ENCODE measurements at regions not wholly inside any gene's neighbourhood (a gene's known extent, or its start where the extent isn't known, plus 50 kb on each side); places are given as distances from the start of the nearest gene placed in this dataset.

DNA sequence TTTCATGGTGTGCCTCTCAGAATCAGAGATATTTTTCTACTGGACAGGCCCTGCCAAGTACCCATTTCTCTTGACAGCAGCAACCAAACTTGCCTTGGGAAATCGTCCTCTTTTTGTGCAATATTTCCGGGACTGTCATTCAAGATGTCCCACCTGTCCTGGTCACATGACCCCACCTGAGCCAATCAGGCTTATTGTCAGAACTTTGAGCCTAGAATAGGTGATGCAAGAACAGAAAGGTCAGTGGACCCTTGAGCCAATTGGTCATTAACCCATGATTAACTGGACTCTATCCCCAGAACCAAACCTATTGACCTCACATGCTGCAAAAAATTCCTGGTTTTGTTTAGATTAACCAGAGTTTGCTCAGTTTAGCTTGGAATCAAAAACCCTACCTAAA lies 108.3 kb upstream of the TOP1 start:
- Mint-ChIP-seq H3K4me1 (no peaks in the 10 kb centered on the region), H3K27me3 (peaks cover 7 to 8% of the 10 kb centered on the region in 2 donors), H3K36me3 (no peaks in the 10 kb centered on the region), H3K9me3 (peaks cover 0 to 4% (median 2%) of the 10 kb centered on the region in 8 donors), H3K4me3 (no peak overlapping the region), H3K27ac (no peak overlapping the region)
- no peaks in the 10 kb centered on the region for H3K9me3 ChIP-seq (ENCODE audit: control insufficient read depth in 1 of 2, low read length in 2 of 2)
- intact Hi-C loops (cut with micrococcal nuclease) = no loop called here
- H3K4me1 ChIP-seq (ENCODE audit: insufficient read depth, low read length) = no peaks in the 10 kb centered on the region
- ChIA-PET POLR2A (ENCODE audit: partially characterized antibody) (no interaction called here), CTCF (ENCODE audit: partially characterized antibody) (no interaction called here)
- no peak for DNase-seq
- no peak overlapping the region for H3K4me3 ChIP-seq (ENCODE audit: low read length in 2 of 2)
- H3K36me3 ChIP-seq (ENCODE audit: insufficient read depth, low read length) = no peaks in the 10 kb centered on the region
- H3K27me3 ChIP-seq (ENCODE audit: insufficient read depth, low read length) = no peaks in the 10 kb centered on the region
- H3K27ac ChIP-seq (ENCODE audit: low read depth, low read length) = no peak overlapping the region

DNA sequence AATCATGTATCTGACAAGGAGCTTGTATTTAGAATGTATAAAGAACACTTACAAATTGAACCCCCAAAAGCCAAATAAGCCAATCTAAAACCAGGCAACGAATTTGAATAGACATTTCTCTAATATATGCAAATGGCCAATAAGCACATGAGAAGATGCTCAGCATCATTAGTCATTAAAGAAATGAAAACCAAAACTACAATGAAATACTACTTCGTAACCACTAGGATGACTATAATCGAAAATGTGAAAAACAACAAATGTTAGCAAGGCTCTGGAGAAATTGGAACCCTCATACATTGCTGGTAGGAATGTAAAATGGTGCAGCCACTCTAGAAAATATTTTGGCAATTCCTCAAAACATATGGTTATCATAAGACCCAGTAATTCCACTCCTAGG lies 105.8 kb upstream of the TOP1 start:
- Histone ChIP-seq H3K36me3 (ENCODE audit: insufficient read depth, low read length) (no peaks in the 10 kb centered on the region), H3K27me3 (ENCODE audit: insufficient read depth, low read length) (no peaks in the 10 kb centered on the region), H3K9me3 (ENCODE audit: control insufficient read depth in 1 of 2, low read length in 2 of 2) (no peaks in the 10 kb centered on the region), H3K27ac (ENCODE audit: low read depth, low read length) (no peak overlapping the region), H3K4me1 (ENCODE audit: insufficient read depth, low read length) (no peaks in the 10 kb centered on the region), H3K4me3 (ENCODE audit: low read length in 2 of 2) (no peak overlapping the region)
- H3K4me3 Mint-ChIP-seq = no peak overlapping the region
- H3K36me3 Mint-ChIP-seq = no peaks in the 10 kb centered on the region
- no peaks in the 10 kb centered on the region for H3K4me1 Mint-ChIP-seq
- CTCF ChIA-PET (ENCODE audit: partially characterized antibody) = no interaction called here
- intact Hi-C loops (cut with micrococcal nuclease) = no loop called here
- no peaks in the 10 kb centered on the region for H3K9me3 Mint-ChIP-seq
- no peak overlapping the region for H3K27ac Mint-ChIP-seq
- peaks cover 4 to 7% of the 10 kb centered on the region in 2 donors for H3K27me3 Mint-ChIP-seq
- POLR2A ChIA-PET (ENCODE audit: partially characterized antibody) = no interaction called here
- no peak for DNase-seq

DNA sequence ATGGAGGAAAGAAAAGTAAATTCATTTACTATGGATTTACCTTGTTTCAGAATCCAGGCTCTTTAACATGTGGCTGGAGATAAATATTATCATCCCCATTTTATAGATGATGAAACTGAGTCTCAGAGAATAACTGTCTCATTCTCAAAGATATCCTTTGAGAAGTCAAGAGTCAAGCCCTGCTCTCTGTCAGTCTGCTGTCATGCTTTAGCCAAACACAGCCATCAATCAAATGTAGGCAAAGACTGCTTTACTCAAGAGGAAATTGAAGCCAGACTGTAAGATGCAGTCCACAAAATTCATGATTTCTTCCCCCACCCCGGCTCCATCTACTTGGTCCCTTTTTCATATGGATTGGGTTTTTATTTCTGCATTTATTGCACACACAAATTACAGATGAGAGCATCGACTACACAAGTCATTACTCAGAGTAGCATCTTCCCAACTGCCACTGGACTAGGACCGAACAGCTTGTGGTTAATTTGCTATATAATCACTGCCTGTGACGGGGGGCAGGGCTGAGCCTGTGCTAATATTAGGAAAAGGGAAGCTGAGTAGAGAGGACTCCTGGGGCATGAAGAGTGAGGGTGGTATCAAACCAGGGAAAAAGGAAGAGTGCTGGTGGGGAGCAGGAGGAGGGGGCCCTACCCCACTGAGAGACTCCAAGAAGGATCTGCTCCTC lies 102.7 kb upstream of the TOP1 start:
- ChIA-PET POLR2A (ENCODE audit: partially characterized antibody) (no interaction called here), CTCF (ENCODE audit: partially characterized antibody) (no interaction called here)
- intact Hi-C loops (cut with micrococcal nuclease) = no loop called here
- H3K4me3 ChIP-seq (ENCODE audit: low read length in 2 of 2) = no peak overlapping the region
- Mint-ChIP-seq H3K9me3 (no peaks in the 10 kb centered on the region), H3K36me3 (no peaks in the 10 kb centered on the region), H3K27ac (no peak overlapping the region), H3K4me3 (no peak overlapping the region), H3K4me1 (no peaks in the 10 kb centered on the region), H3K27me3 (peaks cover 5 to 10% of the 10 kb centered on the region in 2 donors)
- no peaks in the 10 kb centered on the region for H3K27me3 ChIP-seq (ENCODE audit: insufficient read depth, low read length)
- H3K36me3 ChIP-seq (ENCODE audit: insufficient read depth, low read length) = no peaks in the 10 kb centered on the region
- H3K27ac ChIP-seq (ENCODE audit: low read depth, low read length) = no peak overlapping the region
- DNase-seq = no peak
- H3K4me1 ChIP-seq (ENCODE audit: insufficient read depth, low read length) = no peaks in the 10 kb centered on the region
- H3K9me3 ChIP-seq (ENCODE audit: control insufficient read depth in 1 of 2, low read length in 2 of 2) = no peaks in the 10 kb centered on the region

DNA sequence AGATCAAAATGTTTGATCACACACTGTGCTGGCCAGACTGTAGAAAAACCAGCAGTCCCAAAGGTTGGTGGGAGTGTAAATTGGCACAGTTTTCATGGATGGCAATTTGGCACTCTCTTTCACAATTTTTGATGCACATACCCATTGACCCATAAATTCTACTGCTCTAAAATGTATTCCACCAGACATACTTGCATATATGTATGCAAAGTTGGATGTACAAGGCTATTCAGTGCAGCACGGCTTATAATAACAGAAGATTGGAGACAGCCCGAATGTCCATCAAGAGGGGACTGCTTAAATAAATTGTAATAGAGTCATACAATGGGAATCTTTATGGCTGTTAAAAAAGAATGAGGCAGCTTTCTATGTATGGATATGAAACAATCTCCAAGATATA lies 101.7 kb upstream of the TOP1 start:
- no peak overlapping the region for H3K27ac ChIP-seq (ENCODE audit: low read depth, low read length)
- no peaks in the 10 kb centered on the region for H3K27me3 ChIP-seq (ENCODE audit: insufficient read depth, low read length)
- intact Hi-C loops (cut with micrococcal nuclease) = no loop called here
- no peaks in the 10 kb centered on the region for H3K36me3 Mint-ChIP-seq
- H3K4me1 Mint-ChIP-seq = no peaks in the 10 kb centered on the region
- H3K27me3 Mint-ChIP-seq = peaks cover 4 to 10% of the 10 kb centered on the region in 2 donors
- H3K4me3 ChIP-seq (ENCODE audit: low read length in 2 of 2) = no peak overlapping the region
- H3K4me3 Mint-ChIP-seq = no peak overlapping the region
- no peaks in the 10 kb centered on the region for H3K9me3 Mint-ChIP-seq
- DNase-seq = no peak
- no peaks in the 10 kb centered on the region for H3K4me1 ChIP-seq (ENCODE audit: insufficient read depth, low read length)
- CTCF ChIA-PET (ENCODE audit: partially characterized antibody) = no interaction called here
- H3K9me3 ChIP-seq (ENCODE audit: control insufficient read depth in 1 of 2, low read length in 2 of 2) = no peaks in the 10 kb centered on the region
- POLR2A ChIA-PET (ENCODE audit: partially characterized antibody) = no interaction called here
- H3K27ac Mint-ChIP-seq = no peak overlapping the region
- no peaks in the 10 kb centered on the region for H3K36me3 ChIP-seq (ENCODE audit: insufficient read depth, low read length)

DNA sequence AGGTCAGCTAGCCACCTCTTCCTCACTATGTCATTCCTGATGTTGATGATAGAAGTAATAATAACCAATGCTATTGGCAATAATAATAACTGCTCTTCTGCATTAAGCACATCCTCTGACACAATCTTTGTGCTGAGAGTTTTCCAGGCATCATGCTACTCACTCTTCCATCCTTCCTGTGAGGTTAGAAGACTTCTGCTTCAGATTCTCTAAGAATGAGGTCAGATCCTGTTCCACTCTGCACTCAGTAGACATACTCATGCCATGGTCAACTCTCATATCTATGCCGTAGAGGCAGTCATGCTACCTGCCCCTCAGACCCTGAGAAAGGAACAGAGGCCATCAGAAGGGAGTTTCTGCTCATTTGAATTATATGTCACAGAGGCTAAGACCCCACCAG lies 98.1 kb upstream of the TOP1 start:
- ChIA-PET CTCF (ENCODE audit: partially characterized antibody) (no interaction called here), POLR2A (ENCODE audit: partially characterized antibody) (no interaction called here)
- no peaks in the 10 kb centered on the region for H3K36me3 Mint-ChIP-seq
- peaks cover 2 to 13% of the 10 kb centered on the region in 2 donors for H3K27me3 Mint-ChIP-seq
- peaks cover 0 to 2% (median 0%) of the 10 kb centered on the region in 4 donors for H3K4me1 Mint-ChIP-seq
- Histone ChIP-seq H3K9me3 (ENCODE audit: control insufficient read depth in 1 of 2, low read length in 2 of 2) (no peaks in the 10 kb centered on the region), H3K36me3 (ENCODE audit: insufficient read depth, low read length) (no peaks in the 10 kb centered on the region), H3K27ac (ENCODE audit: low read depth, low read length) (no peak overlapping the region), H3K4me1 (ENCODE audit: insufficient read depth, low read length) (no peaks in the 10 kb centered on the region), H3K27me3 (ENCODE audit: insufficient read depth, low read length) (no peaks in the 10 kb centered on the region), H3K4me3 (ENCODE audit: low read length in 2 of 2) (no peak overlapping the region)
- no peak overlapping the region for H3K27ac Mint-ChIP-seq
- intact Hi-C loops (cut with micrococcal nuclease) = no loop called here
- no peak for DNase-seq
- no peak overlapping the region for H3K4me3 Mint-ChIP-seq
- peaks cover 0 to 8% (median 0%) of the 10 kb centered on the region in 8 donors for H3K9me3 Mint-ChIP-seq

DNA sequence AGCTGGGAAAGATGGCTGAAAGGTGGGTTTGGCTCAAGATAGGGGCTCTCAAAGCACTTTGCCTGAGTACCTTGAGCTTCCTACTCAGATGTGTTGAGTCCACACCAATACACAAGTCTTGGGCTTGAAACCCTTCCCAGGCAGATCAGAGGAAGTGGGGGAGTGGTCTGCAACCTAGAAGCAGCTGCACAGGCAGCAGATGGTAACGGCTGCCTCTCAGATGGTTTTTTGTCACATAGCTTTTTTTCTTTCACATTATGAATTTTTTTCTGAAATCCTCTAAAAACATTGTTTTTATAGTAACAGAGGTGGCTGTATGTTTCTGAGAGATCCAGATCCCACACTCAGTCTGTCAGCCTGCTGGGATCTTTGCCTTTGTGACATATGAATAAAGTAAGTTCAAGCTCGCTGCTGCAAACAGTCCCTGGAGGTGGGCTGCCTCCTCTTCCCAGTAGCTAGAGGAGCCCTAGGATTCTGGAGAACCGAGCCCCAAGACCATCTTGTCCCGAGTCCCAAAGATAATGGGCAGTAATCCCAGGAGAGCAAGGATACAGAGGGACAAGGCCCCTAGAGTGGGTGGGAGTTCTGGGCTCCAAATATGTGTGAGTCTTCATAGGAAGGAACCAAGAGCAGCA lies 97.1 kb upstream of the TOP1 start:
- H3K4me1 Mint-ChIP-seq = peaks cover 0 to 2% (median 0%) of the 10 kb centered on the region in 4 donors
- no peaks in the 10 kb centered on the region for H3K36me3 Mint-ChIP-seq
- ChIA-PET CTCF (ENCODE audit: partially characterized antibody) (no interaction called here), POLR2A (ENCODE audit: partially characterized antibody) (no interaction called here)
- Histone ChIP-seq H3K36me3 (ENCODE audit: insufficient read depth, low read length) (no peaks in the 10 kb centered on the region), H3K4me1 (ENCODE audit: insufficient read depth, low read length) (no peaks in the 10 kb centered on the region), H3K4me3 (ENCODE audit: low read length in 2 of 2) (no peak overlapping the region), H3K27me3 (ENCODE audit: insufficient read depth, low read length) (no peaks in the 10 kb centered on the region), H3K9me3 (ENCODE audit: control insufficient read depth in 1 of 2, low read length in 2 of 2) (no peaks in the 10 kb centered on the region), H3K27ac (ENCODE audit: low read depth, low read length) (no peak overlapping the region)
- H3K4me3 Mint-ChIP-seq = no peak overlapping the region
- H3K27me3 Mint-ChIP-seq = peaks cover 2 to 13% of the 10 kb centered on the region in 2 donors
- peaks cover 0 to 8% (median 0%) of the 10 kb centered on the region in 8 donors for H3K9me3 Mint-ChIP-seq
- no peak for DNase-seq
- no peak overlapping the region for H3K27ac Mint-ChIP-seq
- intact Hi-C loops (cut with micrococcal nuclease) = no loop called here

DNA sequence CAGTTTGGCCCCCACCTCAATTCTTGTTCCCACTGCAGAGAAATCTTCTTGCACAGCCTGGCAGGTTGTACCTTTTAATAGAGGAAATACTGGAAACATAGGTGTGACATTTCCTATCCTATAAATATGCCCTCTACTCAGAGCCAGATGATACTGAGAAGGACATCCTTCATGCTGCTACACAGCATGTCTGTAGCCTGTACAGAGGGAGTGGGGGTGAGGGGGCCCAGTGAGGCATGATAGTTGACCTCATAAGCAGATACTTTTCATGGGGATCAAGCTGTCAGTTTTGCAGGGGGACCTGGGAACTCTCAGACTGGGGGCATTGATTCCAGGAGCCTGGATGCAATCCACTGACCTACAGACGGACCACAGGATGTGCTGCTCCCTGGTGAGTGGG lies 96.2 kb upstream of the TOP1 start:
- H3K27me3 Mint-ChIP-seq = peaks cover 2 to 13% of the 10 kb centered on the region in 2 donors
- H3K27ac ChIP-seq (ENCODE audit: low read depth, low read length) = no peak overlapping the region
- H3K4me3 Mint-ChIP-seq = no peak overlapping the region
- ChIA-PET POLR2A (ENCODE audit: partially characterized antibody) (no interaction called here), CTCF (ENCODE audit: partially characterized antibody) (interaction anchor here (0.7 kb wide), 1 partner anchor 142 kb away, joined by 5 read pairs; no protein-coding TSS in a partner anchor)
- H3K36me3 ChIP-seq (ENCODE audit: insufficient read depth, low read length) = no peaks in the 10 kb centered on the region
- no peaks in the 10 kb centered on the region for H3K36me3 Mint-ChIP-seq
- no peak for DNase-seq
- no peaks in the 10 kb centered on the region for H3K9me3 ChIP-seq (ENCODE audit: control insufficient read depth in 1 of 2, low read length in 2 of 2)
- H3K27ac Mint-ChIP-seq = no peak overlapping the region
- H3K27me3 ChIP-seq (ENCODE audit: insufficient read depth, low read length) = no peaks in the 10 kb centered on the region
- no peak overlapping the region for H3K4me3 ChIP-seq (ENCODE audit: low read length in 2 of 2)
- H3K4me1 ChIP-seq (ENCODE audit: insufficient read depth, low read length) = no peaks in the 10 kb centered on the region
- H3K9me3 Mint-ChIP-seq = peaks cover 0 to 8% (median 0%) of the 10 kb centered on the region in 8 donors
- peaks cover 0 to 2% (median 0%) of the 10 kb centered on the region in 4 donors for H3K4me1 Mint-ChIP-seq
- intact Hi-C loops (cut with micrococcal nuclease) = no loop called here

Data from CD4-positive, alpha-beta memory T cell (primary cell).